Ishikawa (cell line): ENCODE measurements at regions not wholly inside any gene's neighbourhood (a gene's known extent, or its start where the extent isn't known, plus 50 kb on each side); places are given as distances from the start of the nearest gene placed in this dataset.

Experiments
- REST ChIP-seq: IDR thresholded peaks from 2 replicates; pipeline ENCODE4 v1.6.1; 2012; ENCODE audit warnings: low read depth, mild to moderate bottlenecking
- TCF12 ChIP-seq: IDR thresholded peaks from 2 replicates; pipeline ENCODE4 v1.6.1; 2012; ENCODE audit warnings: low read depth

DNA sequence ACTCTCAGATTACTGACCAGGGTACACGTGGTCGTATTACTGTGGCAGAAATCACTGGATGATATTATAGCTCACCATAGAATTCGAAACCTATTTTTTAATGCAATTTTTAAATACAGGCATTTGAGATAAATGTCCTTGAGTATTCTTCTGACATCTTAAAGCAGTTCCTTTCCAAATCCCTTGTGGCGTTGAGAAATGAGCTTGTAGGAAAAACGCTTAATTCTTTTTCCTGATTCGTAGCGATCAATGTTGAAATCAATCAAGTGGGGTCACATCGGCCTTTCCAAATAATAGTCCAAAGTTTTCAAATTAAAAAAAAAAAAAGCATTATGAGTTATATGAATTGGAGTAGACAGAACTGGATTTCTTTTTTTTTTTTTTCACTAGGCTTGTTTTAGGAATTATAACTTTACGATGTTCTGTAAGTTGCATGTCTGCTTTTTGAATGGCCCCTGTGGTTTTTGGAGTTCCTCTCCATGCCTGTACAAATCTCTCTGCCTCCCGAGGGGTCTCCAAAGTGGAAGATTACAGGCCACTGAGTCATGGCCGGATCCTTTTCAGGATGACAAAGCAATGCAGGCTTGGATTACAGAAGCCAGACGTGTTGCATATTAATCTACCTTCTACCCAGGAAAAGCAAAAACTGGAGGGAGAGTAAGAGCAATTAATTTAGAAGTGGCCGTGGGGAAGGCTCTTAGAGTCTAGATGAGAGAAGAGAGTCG lies 226.1 kb downstream of the SHOX start:
- TF ChIP-seq REST = no peak
- TF ChIP-seq TCF12 = no peak
